ENCODE measurements at regions not wholly inside any gene's neighbourhood (a gene's known extent, or its start where the extent isn't known, plus 50 kb on each side); places are given as distances from the start of the nearest gene placed in this dataset.

DNA sequence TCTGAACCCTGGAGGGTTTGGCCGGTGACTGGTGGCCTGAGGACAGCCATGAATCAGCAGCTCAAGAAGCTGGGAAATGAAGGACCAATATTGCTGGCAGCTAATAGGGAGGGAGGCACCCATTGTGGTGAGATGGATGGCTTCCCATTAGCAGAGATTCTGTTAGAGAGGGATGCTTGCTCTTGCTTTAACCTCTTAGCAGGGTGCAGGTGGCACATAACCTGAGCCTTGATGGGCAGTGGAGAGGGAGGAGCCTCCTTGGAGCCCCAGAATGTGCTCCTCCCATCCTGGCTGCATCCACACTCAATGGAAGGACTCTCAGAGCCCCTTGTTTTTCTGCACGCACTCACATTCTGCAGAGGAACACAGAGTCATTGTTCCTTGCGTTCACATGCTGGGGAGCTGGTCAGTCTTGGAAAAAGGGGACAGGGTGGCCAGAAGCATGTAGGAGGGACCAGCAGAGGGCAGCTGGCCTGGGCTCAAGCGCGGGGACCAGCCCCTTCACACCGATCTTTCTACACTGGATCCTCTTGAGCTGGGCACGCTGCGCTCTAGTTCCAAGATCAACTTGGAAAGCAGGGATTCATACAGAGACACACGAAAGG is 161.8 kb downstream of the MED10 start:
- no peaks in the 10 kb centered on the region for H3K36me3 ChIP-seq (ENCODE audit: control insufficient read depth, insufficient read depth, low read length)
- TF ChIP-seq, protein P1, sequence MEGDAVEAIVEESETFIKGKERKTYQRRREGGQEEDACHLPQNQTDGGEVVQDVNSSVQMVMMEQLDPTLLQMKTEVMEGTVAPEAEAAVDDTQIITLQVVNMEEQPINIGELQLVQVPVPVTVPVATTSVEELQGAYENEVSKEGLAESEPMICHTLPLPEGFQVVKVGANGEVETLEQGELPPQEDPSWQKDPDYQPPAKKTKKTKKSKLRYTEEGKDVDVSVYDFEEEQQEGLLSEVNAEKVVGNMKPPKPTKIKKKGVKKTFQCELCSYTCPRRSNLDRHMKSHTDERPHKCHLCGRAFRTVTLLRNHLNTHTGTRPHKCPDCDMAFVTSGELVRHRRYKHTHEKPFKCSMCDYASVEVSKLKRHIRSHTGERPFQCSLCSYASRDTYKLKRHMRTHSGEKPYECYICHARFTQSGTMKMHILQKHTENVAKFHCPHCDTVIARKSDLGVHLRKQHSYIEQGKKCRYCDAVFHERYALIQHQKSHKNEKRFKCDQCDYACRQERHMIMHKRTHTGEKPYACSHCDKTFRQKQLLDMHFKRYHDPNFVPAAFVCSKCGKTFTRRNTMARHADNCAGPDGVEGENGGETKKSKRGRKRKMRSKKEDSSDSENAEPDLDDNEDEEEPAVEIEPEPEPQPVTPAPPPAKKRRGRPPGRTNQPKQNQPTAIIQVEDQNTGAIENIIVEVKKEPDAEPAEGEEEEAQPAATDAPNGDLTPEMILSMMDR (IDR thresholded peaks at IDR 0.05; ENCODE audit: insufficient read depth, low read length, poor library complexity, severe bottlenecking): no peak
- DNase-seq (ENCODE audit: low read depth): no peak
- no peak overlapping the region for H3K4me3 ChIP-seq (ENCODE audit: low read depth, low read length)
- H3K27me3 ChIP-seq (ENCODE audit: control insufficient read depth, insufficient read depth, low read length): no peaks in the 10 kb centered on the region

DNA sequence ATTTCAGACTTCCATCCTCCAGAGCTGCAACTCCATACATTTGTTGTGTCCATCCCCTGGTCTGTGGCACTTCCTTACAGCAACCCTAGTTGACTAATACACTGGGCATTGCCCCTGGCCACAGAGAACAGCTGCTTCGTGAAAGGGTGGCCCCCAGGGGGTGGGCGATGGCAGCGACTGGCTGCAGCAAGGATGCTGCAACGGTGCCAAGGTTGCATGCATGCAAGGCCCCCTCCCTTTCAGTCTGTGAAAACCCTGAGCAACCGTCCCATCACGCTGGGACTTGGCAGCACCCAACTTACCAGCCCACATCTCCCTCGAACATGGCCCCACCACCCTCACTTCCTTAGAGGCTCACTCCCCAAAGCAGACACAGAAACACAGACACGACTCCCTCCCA is 162.5 kb downstream of the MED10 start:
- TF ChIP-seq, protein P1 (IDR thresholded peaks at IDR 0.05; ENCODE audit: insufficient read depth, low read length, poor library complexity, severe bottlenecking): no peak
- no peak overlapping the region for H3K4me3 ChIP-seq (ENCODE audit: low read depth, low read length)
- H3K36me3 ChIP-seq (ENCODE audit: control insufficient read depth, insufficient read depth, low read length): no peaks in the 10 kb centered on the region
- DNase-seq (ENCODE audit: low read depth): no peak
- H3K27me3 ChIP-seq (ENCODE audit: control insufficient read depth, insufficient read depth, low read length): no peaks in the 10 kb centered on the region

DNA sequence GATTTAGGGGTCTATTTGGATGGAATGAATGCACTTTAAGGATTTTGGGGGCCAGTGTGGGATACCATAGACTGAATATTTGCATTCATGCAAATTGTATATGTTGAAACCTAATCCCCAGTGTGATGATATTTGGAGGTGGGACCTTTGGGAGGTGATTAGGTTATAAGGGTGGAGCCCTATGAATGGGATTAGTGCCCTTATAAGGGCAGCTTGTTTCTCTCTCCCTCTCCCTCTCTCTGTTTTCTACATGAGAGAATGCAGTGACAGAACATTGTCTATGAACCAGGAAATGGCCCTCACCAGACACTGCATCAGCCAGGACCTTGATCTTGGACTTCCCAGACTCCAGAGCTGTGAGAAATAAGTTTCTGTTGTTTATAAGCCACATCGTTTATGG is 166.1 kb downstream of the MED10 start:
- TF ChIP-seq, protein P1 (IDR thresholded peaks at IDR 0.05; ENCODE audit: insufficient read depth, low read length, poor library complexity, severe bottlenecking): no peak
- Histone ChIP-seq H3K27me3 (ENCODE audit: control insufficient read depth, insufficient read depth, low read length) (no peaks in the 10 kb centered on the region), H3K4me3 (ENCODE audit: low read depth, low read length) (no peak overlapping the region), H3K36me3 (ENCODE audit: control insufficient read depth, insufficient read depth, low read length) (no peaks in the 10 kb centered on the region)
- no peak for DNase-seq (ENCODE audit: low read depth)

DNA sequence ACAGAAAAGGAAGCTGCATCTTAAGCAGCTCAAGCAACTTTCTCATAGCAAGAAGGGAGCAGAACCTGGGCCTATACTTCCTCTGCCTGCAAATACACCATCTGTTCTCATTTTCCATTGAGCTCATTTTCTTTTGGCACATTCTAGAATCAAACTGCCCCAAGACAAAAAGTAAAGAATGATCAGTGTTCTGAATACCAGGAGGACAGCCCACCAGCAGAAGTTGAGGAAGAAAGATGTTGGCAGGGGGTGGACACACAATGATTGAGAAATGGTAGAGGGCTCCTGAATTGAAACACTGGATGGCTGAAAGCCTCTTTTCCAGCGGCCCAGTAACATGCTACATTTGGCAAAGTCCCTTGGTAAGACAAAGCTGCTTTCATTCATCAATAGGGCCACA is 171.8 kb downstream of the MED10 start:
- no peaks in the 10 kb centered on the region for H3K27me3 ChIP-seq (ENCODE audit: control insufficient read depth, insufficient read depth, low read length)
- H3K36me3 ChIP-seq (ENCODE audit: control insufficient read depth, insufficient read depth, low read length): no peaks in the 10 kb centered on the region

DNA sequence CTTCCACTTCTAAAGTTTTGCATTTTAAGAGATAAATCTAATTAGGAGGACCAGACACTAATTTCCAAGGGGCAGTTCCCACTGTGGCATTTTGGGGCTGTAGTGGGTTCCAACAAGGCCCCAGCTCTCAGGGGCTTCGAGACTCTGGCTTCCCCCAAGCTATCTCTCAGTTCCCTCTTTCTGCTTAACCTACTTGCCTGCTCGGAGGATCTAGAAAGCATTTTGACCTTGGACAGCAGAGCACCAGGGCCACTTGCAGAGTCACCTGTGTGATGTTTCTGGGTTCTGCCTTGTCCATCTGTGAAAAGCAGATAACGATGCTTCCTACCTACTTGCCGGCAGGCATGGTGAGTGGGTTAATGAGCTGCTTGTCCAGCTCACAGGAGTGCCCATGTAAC is 175.4 kb downstream of the MED10 start:
- Histone ChIP-seq H3K36me3 (ENCODE audit: control insufficient read depth, insufficient read depth, low read length) (no peaks in the 10 kb centered on the region), H3K27me3 (ENCODE audit: control insufficient read depth, insufficient read depth, low read length) (no peaks in the 10 kb centered on the region), H3K4me3 (ENCODE audit: low read depth, low read length) (no peak overlapping the region)
- DNase-seq (ENCODE audit: low read depth): no peak
- TF ChIP-seq, protein P1 (IDR thresholded peaks at IDR 0.05; ENCODE audit: insufficient read depth, low read length, poor library complexity, severe bottlenecking): no peak

More for the DNA sequence above, 171.8 kb downstream of the MED10 start:
- no peak overlapping the region for H3K4me3 ChIP-seq (ENCODE audit: low read depth, low read length)
- DNase-seq (ENCODE audit: low read depth): no peak
- TF ChIP-seq, protein P1 (IDR thresholded peaks at IDR 0.05; ENCODE audit: insufficient read depth, low read length, poor library complexity, severe bottlenecking): no peak
